ENCODE measurements at regions not wholly inside any gene's neighbourhood (a gene's known extent, or its start where the extent isn't known, plus 50 kb on each side); places are given as distances from the start of the nearest gene placed in this dataset.

DNA sequence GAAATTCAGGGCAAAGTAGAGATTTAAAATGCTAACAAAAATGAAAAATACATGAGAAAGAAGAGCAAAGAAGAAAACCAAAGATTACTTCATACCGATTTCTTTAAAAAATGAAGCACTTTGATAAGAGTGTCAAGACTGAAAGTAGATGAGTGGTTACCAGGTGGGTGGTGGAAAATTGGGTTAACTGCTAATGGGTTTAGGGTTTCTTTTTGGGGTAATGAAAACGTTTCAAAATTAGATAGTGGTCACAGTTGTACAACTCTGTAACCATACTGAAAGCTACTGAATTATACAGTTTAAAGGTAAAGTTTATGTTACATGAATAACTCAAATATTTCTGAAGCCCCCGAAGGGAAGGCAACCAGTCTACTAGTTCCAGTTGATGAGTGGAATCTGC lies 179.4 kb downstream of the NDFIP2 start:
- TF ChIP-seq, protein P1, sequence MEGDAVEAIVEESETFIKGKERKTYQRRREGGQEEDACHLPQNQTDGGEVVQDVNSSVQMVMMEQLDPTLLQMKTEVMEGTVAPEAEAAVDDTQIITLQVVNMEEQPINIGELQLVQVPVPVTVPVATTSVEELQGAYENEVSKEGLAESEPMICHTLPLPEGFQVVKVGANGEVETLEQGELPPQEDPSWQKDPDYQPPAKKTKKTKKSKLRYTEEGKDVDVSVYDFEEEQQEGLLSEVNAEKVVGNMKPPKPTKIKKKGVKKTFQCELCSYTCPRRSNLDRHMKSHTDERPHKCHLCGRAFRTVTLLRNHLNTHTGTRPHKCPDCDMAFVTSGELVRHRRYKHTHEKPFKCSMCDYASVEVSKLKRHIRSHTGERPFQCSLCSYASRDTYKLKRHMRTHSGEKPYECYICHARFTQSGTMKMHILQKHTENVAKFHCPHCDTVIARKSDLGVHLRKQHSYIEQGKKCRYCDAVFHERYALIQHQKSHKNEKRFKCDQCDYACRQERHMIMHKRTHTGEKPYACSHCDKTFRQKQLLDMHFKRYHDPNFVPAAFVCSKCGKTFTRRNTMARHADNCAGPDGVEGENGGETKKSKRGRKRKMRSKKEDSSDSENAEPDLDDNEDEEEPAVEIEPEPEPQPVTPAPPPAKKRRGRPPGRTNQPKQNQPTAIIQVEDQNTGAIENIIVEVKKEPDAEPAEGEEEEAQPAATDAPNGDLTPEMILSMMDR (conservative IDR thresholded peaks at IDR 0.05; ENCODE audit: low read depth, low read length): no peak
- TF ChIP-seq EZH2 (IDR thresholded peaks at IDR 0.05; ENCODE audit: borderline replicate concordance, low read depth, low read length, poor library complexity, severe bottlenecking): no peak
